Activated CD4-positive, alpha-beta T cell treated with anti-CD3 and anti-CD28 coated beads, Interleukin-2, amount 50 U/mL, for 4 hours (primary cell): ENCODE measurements at regions not wholly inside any gene's neighbourhood (a gene's known extent, or its start where the extent isn't known, plus 50 kb on each side); places are given as distances from the start of the nearest gene placed in this dataset.

Experiments
- DNase-seq, 2 experiments: peaks; one replicate each; pipeline ENCODE4 v3.0.0-alpha.2; 2020

DNA sequence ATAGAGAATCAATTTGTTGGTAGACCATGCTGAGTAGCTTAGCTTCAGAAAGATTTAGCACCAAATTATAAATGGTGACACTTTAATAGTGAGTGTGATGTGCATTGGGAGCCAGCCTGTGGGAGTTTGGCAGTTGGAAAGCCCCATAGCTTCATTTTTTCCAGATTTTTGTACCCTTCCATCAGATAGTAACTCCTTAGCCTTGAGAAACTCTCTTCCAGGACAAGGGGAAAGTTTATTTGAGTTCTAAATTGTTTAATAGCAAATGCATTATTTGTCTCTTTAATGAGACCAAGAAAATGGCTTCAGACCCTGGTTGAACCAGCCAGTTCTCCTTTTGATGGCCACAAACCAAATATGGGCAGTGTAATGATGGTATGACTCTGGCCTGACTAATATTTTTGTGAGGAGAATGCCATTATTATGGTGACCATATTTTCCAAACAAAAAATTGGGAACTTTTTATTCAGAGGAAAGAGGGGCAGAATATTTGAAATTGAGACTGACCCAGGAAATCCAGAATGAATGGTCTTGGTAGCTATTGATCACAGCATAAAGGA lies 49.8 kb downstream of the PLCE1 start:
- DNase-seq, result no peak

DNA sequence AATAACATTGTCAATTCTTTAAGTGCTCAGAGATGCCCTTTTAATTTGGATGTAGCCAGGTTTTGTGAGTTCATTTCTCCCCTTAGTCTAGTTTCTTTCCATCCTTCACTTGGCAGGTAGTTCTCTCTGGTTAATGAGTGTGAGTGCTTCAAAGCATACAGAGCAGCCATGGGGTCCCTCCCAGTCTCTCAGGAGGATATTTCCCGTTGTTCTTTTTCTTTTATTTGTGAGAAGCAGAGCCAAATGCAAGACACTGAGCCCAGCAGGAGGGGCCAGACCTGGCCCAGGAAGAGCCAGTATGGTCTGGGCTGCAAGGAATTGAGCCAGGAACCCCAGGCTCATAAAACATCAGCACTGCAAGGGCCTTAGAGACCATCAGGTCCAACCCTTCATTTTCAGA lies 52.4 kb downstream of the PLCE1 start:
- no peak for DNase-seq

DNA sequence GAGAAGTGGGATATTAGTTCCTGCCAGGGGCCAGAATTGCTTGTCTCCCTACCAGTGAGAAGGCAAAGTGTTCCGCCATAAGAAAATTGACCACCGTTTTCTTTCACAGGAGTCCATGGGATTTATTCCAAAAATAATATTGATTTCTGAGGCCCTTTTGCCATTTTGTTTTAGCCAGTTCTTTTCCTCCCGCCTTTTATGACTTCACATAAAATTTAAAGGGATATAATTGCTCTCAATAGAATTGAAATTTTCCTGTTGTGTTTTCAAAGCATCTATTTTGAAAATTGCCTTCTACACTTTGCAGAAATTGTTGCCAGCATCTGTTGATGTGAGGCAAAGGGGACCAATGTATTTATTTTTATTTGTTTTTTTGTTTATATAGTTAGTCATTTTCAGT lies 53.6 kb downstream of the PLCE1 start:
- no peak for DNase-seq

DNA sequence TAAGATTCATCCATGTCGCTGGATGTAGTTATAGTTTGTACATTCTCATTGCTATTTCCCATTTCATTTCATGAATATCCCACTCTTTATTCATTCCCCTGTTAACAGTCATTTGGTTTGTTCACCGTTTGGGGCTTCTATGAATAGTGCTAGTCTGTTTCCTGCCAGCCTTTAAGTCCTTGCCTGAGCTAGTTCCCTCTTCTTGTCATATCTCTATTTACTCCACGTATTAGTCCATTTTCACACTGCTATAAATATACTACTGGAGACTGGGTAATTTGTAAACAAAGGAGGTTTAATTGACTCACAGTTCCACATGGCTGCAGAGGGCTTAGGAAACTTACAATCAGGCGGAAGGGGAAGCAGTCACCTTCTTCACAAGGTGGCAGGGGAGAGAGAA lies 56.2 kb downstream of the PLCE1 start:
- DNase-seq, result no peak

DNA sequence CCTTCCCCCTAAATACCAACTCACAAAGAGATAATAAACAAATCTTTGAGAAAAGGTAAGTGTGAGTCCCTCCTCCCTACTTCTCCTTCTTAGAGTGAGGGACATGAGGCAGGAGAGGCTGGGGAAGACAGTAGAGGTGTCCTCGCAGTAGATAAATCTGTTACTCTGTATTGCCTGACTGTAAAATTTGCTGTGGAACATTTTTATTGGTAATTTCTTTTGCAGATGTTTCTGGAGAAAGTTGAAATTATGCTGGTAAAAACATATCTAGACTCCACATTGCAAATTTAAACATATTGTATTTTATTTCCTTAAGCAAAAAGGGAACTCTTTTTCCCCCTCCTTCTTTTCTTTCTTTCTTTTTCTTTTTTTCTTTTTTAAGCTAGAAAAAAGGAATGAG lies 58.5 kb downstream of the PLCE1 start:
- DNase-seq, result no peak

DNA sequence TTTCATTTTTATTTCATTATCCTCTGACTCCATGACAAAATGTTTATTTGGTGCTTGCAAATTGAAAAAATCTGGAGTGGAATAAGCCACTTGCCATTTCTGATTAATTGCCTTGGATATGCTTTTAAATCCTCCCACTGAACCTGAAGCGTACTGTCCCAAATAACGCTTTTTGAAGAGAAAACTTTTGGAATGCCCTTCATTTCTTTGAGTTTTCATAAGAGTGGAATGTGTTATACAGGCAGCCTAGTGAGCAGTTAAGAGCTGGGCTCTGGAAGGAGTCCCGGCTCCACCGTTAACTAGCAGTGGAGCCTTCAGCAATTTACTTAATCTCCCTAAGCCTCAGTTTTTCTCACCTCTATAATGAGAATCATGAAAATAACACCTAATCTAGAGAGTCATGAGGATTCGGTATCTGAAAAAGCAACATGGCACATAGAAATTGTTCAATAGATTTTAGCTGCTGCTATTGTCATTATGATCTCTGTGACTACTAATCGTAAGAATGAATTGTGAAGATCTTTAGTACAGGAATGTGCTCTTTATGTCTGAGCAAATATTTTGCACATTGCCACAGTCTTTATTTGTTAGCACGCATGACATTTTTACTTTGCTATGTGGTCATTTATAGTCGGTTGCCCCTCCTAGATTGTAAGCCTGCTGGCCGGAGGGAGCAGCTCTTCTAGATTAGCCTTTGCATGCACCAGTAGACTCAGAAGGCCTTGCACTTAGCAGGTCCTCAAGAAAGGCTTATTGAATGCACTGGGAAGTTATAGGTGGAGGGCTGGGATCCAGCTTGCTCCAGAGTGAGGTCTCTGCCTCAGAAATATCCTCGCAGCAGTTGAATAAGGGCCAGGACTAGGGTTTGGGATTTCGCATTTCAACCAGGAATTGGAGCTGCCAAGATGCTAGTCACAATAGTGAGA lies 59.4 kb downstream of the PLCE1 start:
- DNase-seq, result no peak

DNA sequence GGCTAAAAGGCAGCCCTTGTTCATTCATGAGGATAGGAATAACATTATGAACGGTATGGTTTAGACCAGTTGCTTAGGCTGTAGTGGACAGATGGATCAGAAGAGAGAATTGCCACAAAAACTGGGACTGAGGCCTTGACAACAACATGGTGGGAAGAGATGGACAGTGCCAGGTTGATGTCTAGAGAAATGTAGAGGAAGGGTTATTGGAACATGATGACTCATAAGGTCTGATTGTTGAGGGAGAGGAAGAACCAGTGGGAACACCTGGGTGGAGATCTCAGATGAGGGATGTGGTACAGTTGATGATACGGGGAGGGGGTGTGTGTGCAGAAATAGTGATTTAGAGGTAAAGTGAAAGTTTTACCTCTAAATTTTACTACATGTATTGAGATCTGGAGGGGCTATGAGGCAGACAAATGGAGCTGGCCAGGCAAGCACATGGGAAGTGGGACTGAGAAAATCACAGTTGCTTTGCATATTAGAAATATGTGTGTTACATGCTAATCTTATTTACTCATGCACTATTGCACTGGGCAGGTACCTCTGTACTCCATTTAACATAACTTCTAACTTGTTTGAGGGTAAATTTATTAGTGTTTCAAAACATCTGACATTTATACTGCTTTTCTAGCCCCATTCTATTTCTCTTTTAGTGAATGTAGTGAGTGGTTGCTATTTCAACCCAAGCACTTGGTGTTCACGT lies 65.6 kb downstream of the PLCE1 start:
- no peak for DNase-seq

DNA sequence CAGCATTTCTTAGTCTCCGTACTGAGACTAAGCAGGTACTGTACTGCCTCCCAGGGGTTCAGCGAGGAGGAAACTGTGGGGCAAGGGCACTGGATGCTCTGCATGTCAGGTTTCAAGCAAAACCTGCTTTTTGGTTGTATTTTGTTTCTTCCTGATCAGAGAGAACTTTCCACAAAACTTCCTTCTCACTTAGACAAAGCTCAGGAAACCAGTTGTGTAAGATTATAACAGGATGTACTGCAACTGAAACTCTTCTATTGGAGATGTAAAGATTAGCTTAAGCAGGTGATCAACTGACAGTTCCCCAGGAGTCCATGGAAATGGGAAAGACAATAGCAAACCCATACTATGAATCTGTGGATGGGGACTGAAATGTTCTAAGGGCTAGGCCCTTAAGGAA lies 67.3 kb downstream of the PLCE1 start:
- no peak for DNase-seq

DNA sequence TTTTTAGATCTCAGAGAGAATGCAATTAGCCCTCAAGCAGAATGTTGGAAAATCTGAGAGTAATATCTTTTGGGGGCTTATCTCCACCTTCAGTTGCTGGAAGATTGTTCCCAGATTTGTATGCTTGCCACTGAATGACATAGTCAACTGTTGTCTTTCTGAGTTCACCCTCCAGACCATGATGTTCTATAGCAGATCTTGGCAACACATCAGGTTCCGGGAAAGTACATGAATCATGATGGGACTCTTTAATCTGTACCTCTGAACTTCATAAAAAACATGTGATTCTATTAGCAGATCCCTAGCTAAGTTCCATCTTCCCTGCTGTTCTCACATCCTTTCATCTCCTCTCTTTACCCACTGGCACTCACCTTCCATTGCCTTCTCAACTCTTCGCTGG lies 68.9 kb downstream of the PLCE1 start:
- no peak for DNase-seq

DNA sequence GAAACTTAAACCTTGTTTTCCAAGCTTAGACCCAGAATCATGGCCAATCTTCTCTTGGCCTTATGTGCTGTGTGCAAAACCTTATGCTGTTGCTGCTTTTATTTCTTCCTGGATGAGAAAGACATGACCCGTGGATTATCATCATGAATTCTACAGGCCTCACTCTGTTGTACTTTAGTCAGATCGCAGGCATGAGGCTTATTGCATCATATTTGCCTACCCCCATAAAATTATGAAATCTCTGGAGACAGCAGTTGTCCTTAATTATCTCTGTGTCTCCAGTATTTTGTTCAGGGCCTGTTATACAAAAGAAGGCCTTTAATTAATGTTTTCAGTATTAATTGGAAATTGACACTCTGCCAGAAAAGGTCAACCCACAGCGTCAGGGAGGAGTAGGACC lies 71.6 kb downstream of the PLCE1 start:
- DNase-seq, result no peak

DNA sequence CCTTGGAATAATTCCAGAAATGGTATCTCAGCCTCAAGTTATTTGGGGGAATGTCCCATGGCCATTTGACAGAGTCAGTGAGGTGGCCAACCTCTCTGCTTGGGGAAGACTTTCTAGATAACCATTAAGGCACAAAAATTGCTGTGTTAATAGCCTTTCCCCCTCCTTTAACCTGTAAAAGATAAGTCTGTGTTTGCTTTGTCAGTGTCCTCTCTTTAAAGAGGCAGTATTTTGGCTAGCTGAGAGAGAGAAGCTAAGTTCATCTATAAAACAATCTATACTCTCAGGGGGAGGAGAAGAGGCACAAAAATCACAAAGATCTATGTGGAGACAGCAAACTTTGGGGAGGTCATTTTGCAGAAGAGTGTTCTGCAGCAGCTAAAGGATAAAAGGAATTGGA lies 72.1 kb downstream of the PLCE1 start:
- DNase-seq, result no peak

DNA sequence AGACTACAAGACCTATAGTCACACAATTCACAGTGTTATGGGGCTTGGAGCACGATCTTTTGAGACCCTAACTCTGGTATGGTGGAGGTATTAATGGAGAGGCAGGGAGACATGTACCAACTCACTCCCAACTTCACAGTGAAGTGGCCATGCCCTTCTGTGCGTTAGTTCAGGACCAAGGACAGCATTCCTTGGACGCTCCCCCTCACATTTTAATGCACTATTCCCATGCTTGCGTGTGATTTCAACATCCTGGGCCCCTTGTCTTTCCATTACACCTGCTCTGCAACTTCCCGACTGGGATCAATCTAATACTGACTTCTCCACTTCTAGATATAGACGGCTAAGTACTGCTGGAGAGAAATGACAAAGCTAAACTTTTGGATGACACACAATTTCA lies 72.7 kb downstream of the PLCE1 start:
- DNase-seq, result no peak

DNA sequence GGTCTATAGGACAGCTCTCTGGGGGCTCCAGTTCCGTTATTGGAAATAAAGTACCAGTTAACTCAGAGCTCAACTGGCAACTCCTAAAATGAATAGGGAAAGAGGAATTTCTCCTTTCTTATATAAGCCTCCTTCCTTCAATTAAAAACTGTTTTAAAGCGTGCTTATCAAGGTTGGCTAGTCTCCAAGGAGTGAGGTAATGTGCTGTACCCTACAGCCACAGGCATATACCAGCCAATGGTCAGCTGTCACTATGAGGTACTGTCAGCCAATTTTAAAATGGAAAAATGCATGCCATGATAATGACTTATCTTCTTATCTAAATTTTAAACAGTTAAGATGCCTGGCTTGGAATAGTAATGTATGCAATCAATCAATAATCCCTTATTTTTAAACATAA lies 76.2 kb downstream of the PLCE1 start:
- no peak for DNase-seq

DNA sequence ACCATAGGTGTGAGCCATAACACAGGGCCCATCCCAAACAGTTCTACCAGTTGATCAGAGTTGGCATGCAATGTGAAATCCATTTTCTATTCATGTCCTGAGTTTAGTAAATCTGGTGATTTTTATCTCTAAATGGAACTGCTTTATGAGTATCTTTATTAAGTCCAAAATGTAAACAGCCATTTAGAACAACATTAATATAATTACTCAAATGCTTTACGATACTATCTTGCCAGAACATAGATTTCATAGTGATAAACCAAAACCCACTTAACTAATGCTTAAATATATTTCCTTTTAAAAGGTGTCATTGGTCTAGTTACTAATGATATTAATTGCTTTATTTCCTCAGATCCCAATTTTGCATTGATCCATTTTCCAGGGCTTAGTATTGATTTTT lies 80.7 kb downstream of the PLCE1 start:
- DNase-seq, result no peak

DNA sequence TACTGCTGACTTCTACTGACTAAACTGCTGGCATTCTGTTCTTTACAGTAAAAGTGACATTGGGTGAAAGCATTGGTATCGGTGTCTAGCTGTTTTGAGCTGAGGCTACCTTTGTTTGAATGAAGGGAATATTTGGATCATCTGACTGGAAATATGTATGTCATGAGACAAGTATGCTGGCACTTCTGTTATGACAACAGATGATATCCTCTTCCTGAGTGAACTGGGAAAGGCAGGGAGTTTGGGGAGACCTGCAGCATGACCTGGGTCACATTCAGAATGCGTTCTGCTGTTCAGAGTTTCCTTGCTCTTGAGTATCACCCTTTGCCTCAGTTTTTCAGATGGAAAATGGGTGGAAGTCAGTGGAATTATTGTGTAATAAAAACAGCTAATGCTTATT lies 81.8 kb downstream of the PLCE1 start:
- no peak for DNase-seq

DNA sequence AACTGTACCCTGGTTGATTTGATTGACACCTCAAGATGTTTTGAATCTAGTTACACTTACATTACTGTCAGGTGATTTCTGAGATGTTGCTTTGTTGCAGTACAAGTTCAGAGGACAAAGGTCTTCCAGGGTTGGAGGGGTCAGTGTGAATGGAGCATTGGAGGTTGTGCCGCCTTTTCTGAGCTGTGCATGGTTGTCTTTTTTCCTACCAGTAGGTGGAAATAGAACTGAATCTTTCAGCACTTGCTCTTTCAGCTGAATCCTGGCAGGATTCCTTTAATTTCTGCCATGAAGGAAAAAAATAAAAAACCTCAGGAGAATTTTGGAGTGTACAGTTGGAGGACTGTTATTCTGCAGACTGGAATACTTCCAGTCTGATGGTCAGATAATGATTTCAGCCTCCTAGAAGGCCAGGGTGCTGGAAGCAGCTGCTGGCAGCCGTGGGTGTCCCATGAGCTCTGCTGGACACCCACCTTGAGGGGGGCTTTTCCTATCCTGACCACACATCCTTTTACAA lies 82.7 kb downstream of the PLCE1 start:
- DNase-seq, result no peak

DNA sequence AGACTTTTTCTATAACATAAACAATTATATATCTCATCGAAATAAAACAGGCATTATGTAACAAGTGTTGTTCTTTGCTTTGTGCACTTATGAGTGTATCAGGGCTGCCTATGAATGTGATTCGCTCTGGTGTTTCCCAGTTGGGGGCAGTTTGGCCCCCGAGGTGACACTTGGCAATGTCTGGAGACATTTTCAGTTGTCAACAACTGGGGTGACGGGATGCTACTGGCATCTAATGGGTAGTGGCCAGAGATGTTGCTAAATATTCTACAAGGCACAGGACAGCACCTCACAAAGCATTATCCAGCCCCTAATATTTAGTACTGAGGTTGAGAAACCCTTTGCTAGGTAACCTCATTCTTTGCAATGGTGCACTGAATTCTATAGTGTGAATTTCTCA lies 83.3 kb downstream of the PLCE1 start:
- no peak for DNase-seq

DNA sequence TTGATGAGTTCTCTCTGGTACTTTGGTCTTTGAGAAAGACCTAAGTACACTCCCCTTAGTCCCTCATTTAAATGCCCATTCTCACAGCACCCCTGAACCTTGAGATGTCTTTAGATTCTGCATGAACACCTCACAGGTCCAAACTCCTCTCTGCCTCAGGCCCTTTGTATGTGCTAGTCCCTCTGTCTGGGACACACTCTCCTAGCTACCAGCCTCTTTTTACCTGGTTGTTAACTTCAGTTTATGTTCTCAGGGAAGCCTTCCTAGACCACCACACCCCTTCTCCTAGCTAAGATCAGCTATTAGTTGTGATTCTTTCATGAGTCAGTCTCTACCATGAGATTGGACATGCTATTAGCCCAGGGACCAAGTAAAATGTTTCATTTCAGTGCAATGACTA lies 86.4 kb downstream of the PLCE1 start:
- no peak for DNase-seq

DNA sequence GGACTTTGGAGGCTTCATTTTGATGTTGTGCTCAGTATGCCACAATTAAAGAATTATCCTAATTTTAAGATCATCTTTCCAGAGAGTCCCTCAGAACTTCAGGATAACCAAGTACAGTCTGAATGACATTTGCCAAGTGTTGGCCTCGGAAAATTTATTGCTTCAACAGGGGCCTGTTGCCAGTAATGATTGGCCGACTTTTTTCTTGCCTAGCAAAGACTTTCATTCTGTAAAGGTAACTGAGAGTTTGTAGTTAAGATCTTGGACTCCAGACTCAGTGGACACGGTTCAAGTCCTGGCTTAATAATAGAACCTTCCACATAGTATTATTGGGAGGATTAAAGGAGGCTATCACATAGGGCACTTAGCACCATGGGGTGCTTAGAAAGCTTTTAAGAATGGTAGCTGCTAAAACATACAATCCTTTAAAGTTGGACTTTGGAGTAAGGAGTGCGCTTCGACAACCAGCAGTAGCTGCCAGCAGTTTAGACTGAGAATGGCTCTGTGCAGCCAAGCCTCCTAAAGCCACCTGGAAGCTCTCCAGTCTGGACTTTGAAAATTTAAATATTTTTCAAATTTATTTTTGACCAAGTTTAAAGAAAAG lies 90.0 kb downstream of the PLCE1 start:
- DNase-seq, result no peak

DNA sequence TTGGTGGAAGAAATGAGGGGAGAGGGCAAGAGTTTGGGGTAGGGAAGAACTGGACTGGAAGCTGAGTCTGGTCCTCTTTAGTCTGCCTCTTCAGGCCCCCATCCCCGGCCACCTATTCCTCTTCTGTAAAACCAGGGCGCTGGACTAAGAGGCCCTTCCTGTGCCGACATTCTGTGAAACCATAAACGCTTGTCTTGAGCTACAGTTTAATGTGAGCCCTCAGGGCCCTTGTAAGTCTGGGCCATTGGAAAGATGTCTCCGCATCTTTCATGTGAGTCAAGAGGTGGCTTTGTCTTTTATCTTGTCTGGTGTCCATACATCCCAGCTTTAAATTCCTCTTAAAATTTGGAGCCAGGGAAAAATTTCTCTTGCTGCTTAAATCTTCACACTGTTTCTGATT lies 90.6 kb downstream of the PLCE1 start:
- no peak for DNase-seq

DNA sequence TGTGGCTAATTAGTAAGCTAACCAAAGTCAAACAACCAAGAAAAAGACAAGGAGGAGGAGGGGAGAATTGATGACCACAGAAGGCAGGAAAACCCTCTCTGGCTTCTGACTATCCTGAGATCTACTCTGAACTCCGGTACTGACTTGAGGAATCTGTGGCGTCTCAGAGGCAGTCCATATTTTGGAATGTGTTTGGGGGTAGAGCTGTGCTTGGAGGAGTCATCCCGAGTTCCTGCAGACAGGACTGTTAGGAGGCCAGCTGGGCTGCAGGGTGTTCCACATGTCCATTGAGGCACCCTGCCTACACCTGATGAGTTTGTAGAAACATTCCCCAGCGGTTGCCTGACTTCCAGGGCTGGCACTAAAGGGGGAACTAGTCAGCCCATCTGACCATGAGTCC lies 91.6 kb downstream of the PLCE1 start:
- no peak for DNase-seq

DNA sequence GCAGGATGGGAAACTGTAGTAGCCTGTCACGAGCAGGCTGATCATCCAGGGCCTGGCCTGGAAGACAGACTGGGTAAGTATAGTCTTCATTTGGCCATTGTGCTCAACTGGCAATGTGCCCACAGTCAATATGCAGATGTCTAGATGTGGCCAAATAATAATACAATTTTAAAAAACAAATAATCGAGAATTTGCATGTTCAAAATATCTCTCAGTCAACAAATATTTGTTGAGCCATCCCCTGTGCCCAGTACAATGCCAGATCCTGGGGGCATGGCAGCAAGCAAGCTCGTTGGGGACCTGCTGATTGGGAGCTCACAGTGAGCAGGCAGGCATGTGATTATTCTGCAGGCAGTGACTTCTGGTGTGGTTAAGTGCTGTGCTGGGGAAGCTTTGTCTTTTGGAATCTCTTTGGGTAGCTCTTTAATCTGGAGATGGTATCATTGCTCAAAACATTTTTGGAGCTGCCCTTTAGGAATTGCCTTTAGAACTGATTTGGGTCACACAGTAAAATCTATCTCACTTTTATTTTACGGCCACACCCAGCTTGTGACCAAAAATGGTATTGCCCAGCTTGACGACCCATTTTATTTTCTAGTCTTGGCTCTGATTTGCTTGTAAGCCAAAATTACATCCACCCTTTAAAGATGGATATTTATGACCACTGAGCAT lies 92.2 kb downstream of the PLCE1 start:
- no peak for DNase-seq

DNA sequence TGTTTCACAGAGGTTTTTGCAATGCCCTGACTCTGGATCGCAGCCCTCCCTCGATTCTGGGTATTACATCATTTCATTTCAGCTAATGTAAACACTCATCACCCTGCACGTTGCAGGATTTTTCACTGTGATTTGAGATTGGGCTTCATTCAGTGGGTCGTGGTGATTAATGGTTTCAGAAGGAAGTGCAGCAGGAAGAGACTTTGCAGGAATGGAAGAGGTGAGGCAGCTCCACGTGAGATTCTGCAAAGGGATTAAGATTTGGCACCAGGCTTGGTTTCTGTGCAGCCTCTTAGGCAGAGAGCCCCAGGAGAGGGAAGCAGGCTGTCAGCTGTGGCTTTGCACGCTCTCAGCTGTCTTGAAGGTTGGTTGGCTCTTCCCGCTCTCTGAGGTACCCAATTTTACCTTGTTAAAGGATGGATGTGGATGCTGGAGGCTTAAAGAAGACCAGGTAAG lies 95.2 kb downstream of the PLCE1 start:
- no peak for DNase-seq
